ENCODE measurements at regions not wholly inside any gene's neighbourhood (a gene's known extent, or its start where the extent isn't known, plus 50 kb on each side); places are given as distances from the start of the nearest gene placed in this dataset.

- no peaks in the 10 kb centered on the region for H3K36me3 Mint-ChIP-seq (ENCODE audit: unreplicated experiment)
- TF ChIP-seq, protein P1, sequence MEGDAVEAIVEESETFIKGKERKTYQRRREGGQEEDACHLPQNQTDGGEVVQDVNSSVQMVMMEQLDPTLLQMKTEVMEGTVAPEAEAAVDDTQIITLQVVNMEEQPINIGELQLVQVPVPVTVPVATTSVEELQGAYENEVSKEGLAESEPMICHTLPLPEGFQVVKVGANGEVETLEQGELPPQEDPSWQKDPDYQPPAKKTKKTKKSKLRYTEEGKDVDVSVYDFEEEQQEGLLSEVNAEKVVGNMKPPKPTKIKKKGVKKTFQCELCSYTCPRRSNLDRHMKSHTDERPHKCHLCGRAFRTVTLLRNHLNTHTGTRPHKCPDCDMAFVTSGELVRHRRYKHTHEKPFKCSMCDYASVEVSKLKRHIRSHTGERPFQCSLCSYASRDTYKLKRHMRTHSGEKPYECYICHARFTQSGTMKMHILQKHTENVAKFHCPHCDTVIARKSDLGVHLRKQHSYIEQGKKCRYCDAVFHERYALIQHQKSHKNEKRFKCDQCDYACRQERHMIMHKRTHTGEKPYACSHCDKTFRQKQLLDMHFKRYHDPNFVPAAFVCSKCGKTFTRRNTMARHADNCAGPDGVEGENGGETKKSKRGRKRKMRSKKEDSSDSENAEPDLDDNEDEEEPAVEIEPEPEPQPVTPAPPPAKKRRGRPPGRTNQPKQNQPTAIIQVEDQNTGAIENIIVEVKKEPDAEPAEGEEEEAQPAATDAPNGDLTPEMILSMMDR (IDR thresholded peaks at IDR 0.05) = no peak
- H3K9me3 Mint-ChIP-seq (ENCODE audit: unreplicated experiment) = no peaks in the 10 kb centered on the region
- no peak overlapping the region for H3K4me3 Mint-ChIP-seq (ENCODE audit: unreplicated experiment)
- H3K4me1 Mint-ChIP-seq (ENCODE audit: unreplicated experiment) = peaks cover 16% of the 10 kb centered on the region
- H3K27ac Mint-ChIP-seq (ENCODE audit: unreplicated experiment) = no peak overlapping the region
- H3K27me3 Mint-ChIP-seq (ENCODE audit: unreplicated experiment) = no peaks in the 10 kb centered on the region
- DNase-seq (ENCODE audit: extremely low spot score, unreplicated experiment) = no peak
These were observed 146.8 kb downstream of the GJA1 start for GRCh38 chr6:121582262-121582661.

DNA sequence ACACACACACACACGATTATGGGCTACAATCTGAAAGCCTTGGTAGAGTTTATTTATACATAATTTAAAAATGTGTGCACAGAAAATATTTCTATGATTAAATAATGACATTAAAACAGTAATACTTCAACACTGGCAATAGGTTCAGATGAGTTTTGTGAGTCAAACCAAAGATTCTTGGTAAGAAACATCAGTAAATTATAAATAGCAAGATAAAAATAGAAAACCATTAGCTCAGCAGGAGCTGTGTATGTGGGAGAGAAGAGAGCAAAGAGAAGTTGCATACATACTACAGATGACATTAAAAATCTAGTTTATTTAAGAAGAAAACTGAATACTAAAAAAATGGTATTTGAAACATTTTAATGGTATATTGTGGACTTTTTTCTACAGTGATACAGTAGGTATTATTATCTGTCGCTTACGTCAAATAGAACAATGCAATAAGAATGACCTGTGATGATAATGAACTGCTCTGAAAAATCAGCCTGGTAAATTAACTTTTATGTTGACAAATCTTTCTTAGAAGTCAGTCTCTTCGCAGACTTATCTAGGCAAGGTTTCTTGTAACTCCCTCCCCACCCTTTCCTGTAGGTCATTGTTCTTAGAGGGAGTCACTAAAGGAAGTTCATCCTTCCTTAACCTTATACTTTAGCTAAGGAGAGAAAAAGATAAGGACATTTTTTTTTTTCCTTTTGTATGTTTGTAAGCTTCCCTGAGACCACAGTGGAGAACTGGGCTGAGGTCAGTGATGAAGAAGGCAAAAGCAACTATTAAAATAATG is 149.3 kb downstream of the GJA1 start:
- DNase-seq (ENCODE audit: extremely low spot score, unreplicated experiment) = no peak

DNA sequence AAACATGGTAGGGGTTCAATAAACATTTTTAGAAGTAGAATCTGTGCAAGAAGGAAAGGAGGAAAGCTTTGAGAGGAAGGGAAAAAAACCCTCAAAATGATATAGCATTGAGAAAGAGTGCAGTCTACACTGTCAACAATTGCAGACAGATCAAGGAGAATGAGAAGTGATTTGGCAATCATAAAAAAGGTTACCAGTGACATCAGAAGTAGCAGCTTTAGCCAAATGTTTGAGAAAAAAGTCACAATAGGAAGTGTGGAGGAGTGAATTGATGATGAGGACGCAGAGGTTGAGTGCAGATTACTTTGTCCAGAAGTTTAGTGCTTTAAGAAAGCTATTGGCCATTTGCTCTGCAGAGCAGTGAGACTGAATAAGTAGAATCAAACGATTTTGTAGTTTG is 155.0 kb downstream of the GJA1 start:
- TF ChIP-seq, protein P1 (IDR thresholded peaks at IDR 0.05) = no peak

More for the DNA sequence above, 149.3 kb downstream of the GJA1 start:
- H3K4me3 Mint-ChIP-seq (ENCODE audit: unreplicated experiment) = no peak overlapping the region
- peaks cover 16% of the 10 kb centered on the region for H3K4me1 Mint-ChIP-seq (ENCODE audit: unreplicated experiment)
- H3K27me3 Mint-ChIP-seq (ENCODE audit: unreplicated experiment) = no peaks in the 10 kb centered on the region
- H3K9me3 Mint-ChIP-seq (ENCODE audit: unreplicated experiment) = no peaks in the 10 kb centered on the region
- peak overlapping the region; percentile 68 for H3K27ac Mint-ChIP-seq (ENCODE audit: unreplicated experiment)
- TF ChIP-seq, protein P1 (IDR thresholded peaks at IDR 0.05) = no peak
- H3K36me3 Mint-ChIP-seq (ENCODE audit: unreplicated experiment) = no peaks in the 10 kb centered on the region

GRCh38 chr6:121590916-121591315 is 155.5 kb downstream of the GJA1 start:
- DNase-seq (ENCODE audit: extremely low spot score, unreplicated experiment) = no peak
- Mint-ChIP-seq H3K27ac (ENCODE audit: unreplicated experiment) (no peak overlapping the region), H3K9me3 (ENCODE audit: unreplicated experiment) (no peaks in the 10 kb centered on the region), H3K36me3 (ENCODE audit: unreplicated experiment) (no peaks in the 10 kb centered on the region), H3K4me1 (ENCODE audit: unreplicated experiment) (peaks cover 5% of the 10 kb centered on the region), H3K4me3 (ENCODE audit: unreplicated experiment) (no peak overlapping the region), H3K27me3 (ENCODE audit: unreplicated experiment) (no peaks in the 10 kb centered on the region)
- TF ChIP-seq, protein P1 (IDR thresholded peaks at IDR 0.05) = no peak

More for the DNA sequence above, 155.0 kb downstream of the GJA1 start:
- no peak overlapping the region for H3K4me3 Mint-ChIP-seq (ENCODE audit: unreplicated experiment)
- no peak overlapping the region for H3K27ac Mint-ChIP-seq (ENCODE audit: unreplicated experiment)
- DNase-seq (ENCODE audit: extremely low spot score, unreplicated experiment) = no peak
- no peaks in the 10 kb centered on the region for H3K9me3 Mint-ChIP-seq (ENCODE audit: unreplicated experiment)
- no peaks in the 10 kb centered on the region for H3K36me3 Mint-ChIP-seq (ENCODE audit: unreplicated experiment)
- peaks cover 8% of the 10 kb centered on the region for H3K4me1 Mint-ChIP-seq (ENCODE audit: unreplicated experiment)
- H3K27me3 Mint-ChIP-seq (ENCODE audit: unreplicated experiment) = no peaks in the 10 kb centered on the region

- DNase-seq (ENCODE audit: extremely low spot score, unreplicated experiment) = no peak
- H3K27ac Mint-ChIP-seq (ENCODE audit: unreplicated experiment) = no peak overlapping the region
- no peaks in the 10 kb centered on the region for H3K36me3 Mint-ChIP-seq (ENCODE audit: unreplicated experiment)
These were observed 157.0 kb downstream of the GJA1 start for GRCh38 chr6:121592261-121592935.

More at GRCh38 chr6:121592261-121592935, 157.0 kb downstream of the GJA1 start:
- TF ChIP-seq, protein P1 (IDR thresholded peaks at IDR 0.05) = no peak
- Mint-ChIP-seq H3K4me3 (ENCODE audit: unreplicated experiment) (no peak overlapping the region), H3K4me1 (ENCODE audit: unreplicated experiment) (peaks cover 6% of the 10 kb centered on the region), H3K27me3 (ENCODE audit: unreplicated experiment) (no peaks in the 10 kb centered on the region), H3K9me3 (ENCODE audit: unreplicated experiment) (no peaks in the 10 kb centered on the region)
